A549 (cell line): ENCODE measurements at regions not wholly inside any gene's neighbourhood (a gene's known extent, or its start where the extent isn't known, plus 50 kb on each side); places are given as distances from the start of the nearest gene placed in this dataset.

Experiments
- CTCF ChIP-seq: fragments of >200 bp; sonication (Bioruptor Twin); formaldehyde crosslinking; IDR thresholded peaks from 3 replicates; pipeline ENCODE4 v1.5.1; 2016
- EHMT2 ChIP-seq: fragments of 200-600 bp; sonication (generic); IDR thresholded peaks from 2 replicates; pipeline ENCODE4 v1.6.1; 2016; ENCODE audit warnings: antibody characterized with exemption, low read depth, mild to moderate bottlenecking, moderate library complexity
- EP300 ChIP-seq, 2 experiments: fragments of >200 bp; sonication (Bioruptor Twin); formaldehyde crosslinking; IDR thresholded peaks; 2 replicates in 1 of 2; 3 replicates in 1 of 2; pipeline ENCODE4 v1.6.1; 2016 to 2017
- JUNB ChIP-seq: fragments of >200 bp; sonication (Bioruptor Twin); formaldehyde crosslinking; IDR thresholded peaks from 2 replicates; pipeline ENCODE4 v1.6.1; 2016
- MAFK ChIP-seq: fragments of 450-650 bp; IDR thresholded peaks from 2 replicates; pipeline ENCODE4 v1.6.1; 2014; ENCODE audit not compliant: partially characterized antibody
- POLR2A ChIP-seq: IDR thresholded peaks from 2 replicates; pipeline ENCODE4 v1.6.1; 2012; ENCODE audit warnings: mild to moderate bottlenecking, low read length
- POLR2AphosphoS2 ChIP-seq: conservative IDR thresholded peaks from 2 replicates; pipeline ENCODE4 v1.6.1; 2012; ENCODE audit warnings: low read length, improper control_type of control experiment, inconsistent platforms
- RAD21 ChIP-seq, 2 experiments: fragments of >200 bp in 1 of 2; sonication (Bioruptor Twin) in 1 of 2; formaldehyde crosslinking in 1 of 2; IDR thresholded peaks in 1 of 2; conservative IDR thresholded peaks in 1 of 2; 2 replicates in 1 of 2; 3 replicates in 1 of 2; pipeline ENCODE4 v1.6.1; 2012 to 2018; ENCODE audit warnings: inconsistent platforms in 1 of 2
- RFX5 ChIP-seq: fragments of 450-650 bp; IDR thresholded peaks from 2 replicates; pipeline ENCODE4 v1.7.1; 2014; ENCODE audit warnings: antibody characterized with exemption, mild to moderate bottlenecking, moderate library complexity
- USF2 ChIP-seq: fragments of 450-650 bp; IDR thresholded peaks from 2 replicates; pipeline ENCODE4 v1.6.1; 2014; ENCODE audit warnings: antibody characterized with exemption
- ZFP36 ChIP-seq: fragments of 450-650 bp; IDR thresholded peaks from 2 replicates; pipeline ENCODE4 v1.6.1; 2014; ENCODE audit warnings: borderline replicate concordance; ENCODE audit not compliant: partially characterized antibody
- TF ChIP-seq, protein P1 (sequence below): fragments of 200-600 bp; sonication (generic); IDR thresholded peaks from 2 replicates; pipeline ENCODE4 v1.6.1; 2016; ENCODE audit warnings: antibody characterized with exemption, mild to moderate bottlenecking, moderate library complexity

GRCh38 chr16:48956620-48957019 is 325.0 kb downstream of the CBLN1 start:
- TF ChIP-seq CTCF: no peak
- TF ChIP-seq, protein P1, sequence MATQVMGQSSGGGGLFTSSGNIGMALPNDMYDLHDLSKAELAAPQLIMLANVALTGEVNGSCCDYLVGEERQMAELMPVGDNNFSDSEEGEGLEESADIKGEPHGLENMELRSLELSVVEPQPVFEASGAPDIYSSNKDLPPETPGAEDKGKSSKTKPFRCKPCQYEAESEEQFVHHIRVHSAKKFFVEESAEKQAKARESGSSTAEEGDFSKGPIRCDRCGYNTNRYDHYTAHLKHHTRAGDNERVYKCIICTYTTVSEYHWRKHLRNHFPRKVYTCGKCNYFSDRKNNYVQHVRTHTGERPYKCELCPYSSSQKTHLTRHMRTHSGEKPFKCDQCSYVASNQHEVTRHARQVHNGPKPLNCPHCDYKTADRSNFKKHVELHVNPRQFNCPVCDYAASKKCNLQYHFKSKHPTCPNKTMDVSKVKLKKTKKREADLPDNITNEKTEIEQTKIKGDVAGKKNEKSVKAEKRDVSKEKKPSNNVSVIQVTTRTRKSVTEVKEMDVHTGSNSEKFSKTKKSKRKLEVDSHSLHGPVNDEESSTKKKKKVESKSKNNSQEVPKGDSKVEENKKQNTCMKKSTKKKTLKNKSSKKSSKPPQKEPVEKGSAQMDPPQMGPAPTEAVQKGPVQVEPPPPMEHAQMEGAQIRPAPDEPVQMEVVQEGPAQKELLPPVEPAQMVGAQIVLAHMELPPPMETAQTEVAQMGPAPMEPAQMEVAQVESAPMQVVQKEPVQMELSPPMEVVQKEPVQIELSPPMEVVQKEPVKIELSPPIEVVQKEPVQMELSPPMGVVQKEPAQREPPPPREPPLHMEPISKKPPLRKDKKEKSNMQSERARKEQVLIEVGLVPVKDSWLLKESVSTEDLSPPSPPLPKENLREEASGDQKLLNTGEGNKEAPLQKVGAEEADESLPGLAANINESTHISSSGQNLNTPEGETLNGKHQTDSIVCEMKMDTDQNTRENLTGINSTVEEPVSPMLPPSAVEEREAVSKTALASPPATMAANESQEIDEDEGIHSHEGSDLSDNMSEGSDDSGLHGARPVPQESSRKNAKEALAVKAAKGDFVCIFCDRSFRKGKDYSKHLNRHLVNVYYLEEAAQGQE: no peak
- TF ChIP-seq POLR2A: no peak
- TF ChIP-seq USF2: no peak
- no peak for TF ChIP-seq JUNB
- TF ChIP-seq RAD21 (conservative IDR thresholded peaks at IDR 0.05 in 1 of 2, IDR thresholded peaks at IDR 0.05 in 1 of 2): no peak
- no peak for TF ChIP-seq RFX5
- no peak for TF ChIP-seq MAFK
- no peak for TF ChIP-seq POLR2AphosphoS2
- TF ChIP-seq EHMT2: no peak
- no peak for TF ChIP-seq ZFP36
- TF ChIP-seq EP300 (IDR thresholded peaks at IDR 0.05): no peak
